ENCODE measurements at regions not wholly inside any gene's neighbourhood (a gene's known extent, or its start where the extent isn't known, plus 50 kb on each side); places are given as distances from the start of the nearest gene placed in this dataset.

DNA sequence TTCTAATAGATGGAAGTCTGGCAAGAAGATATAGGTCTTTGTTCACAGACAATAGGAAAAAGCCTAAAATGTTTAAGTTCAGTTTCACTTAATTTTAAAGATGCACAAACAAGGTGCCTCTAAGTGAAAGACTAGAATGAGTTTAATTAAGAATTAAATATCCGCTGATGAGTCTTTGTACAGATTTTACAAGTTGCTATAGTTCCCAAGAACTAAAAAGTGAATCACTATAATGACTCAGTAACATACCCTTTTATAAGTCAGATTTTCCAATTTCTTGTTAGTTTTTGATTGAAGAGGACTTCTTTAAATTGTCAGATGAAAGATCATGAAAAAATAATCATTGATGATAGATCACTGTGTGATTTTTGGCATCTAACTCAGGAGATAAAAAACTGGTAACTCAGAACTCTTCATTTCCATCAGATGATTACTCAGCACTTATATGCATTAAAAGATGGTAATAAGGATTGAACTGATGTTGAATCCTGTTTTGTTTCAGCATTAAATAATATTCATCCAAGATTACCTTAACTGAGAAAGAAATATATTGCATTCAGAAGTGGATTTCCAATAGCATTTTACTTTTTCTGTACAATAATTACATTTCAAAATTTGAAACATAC lies 59.0 kb upstream of the ST6GALNAC3 start:
- TF ChIP-seq POLR2AphosphoS5 (IDR thresholded peaks at IDR 0.05): no peak
- TF ChIP-seq, protein P1, sequence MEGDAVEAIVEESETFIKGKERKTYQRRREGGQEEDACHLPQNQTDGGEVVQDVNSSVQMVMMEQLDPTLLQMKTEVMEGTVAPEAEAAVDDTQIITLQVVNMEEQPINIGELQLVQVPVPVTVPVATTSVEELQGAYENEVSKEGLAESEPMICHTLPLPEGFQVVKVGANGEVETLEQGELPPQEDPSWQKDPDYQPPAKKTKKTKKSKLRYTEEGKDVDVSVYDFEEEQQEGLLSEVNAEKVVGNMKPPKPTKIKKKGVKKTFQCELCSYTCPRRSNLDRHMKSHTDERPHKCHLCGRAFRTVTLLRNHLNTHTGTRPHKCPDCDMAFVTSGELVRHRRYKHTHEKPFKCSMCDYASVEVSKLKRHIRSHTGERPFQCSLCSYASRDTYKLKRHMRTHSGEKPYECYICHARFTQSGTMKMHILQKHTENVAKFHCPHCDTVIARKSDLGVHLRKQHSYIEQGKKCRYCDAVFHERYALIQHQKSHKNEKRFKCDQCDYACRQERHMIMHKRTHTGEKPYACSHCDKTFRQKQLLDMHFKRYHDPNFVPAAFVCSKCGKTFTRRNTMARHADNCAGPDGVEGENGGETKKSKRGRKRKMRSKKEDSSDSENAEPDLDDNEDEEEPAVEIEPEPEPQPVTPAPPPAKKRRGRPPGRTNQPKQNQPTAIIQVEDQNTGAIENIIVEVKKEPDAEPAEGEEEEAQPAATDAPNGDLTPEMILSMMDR (IDR thresholded peaks at IDR 0.05): no peak
- no peak for TF ChIP-seq EP300 (IDR thresholded peaks at IDR 0.05)

All from sigmoid colon (tissue), 4 donors.